ENCODE measurements at regions not wholly inside any gene's neighbourhood (a gene's known extent, or its start where the extent isn't known, plus 50 kb on each side); places are given as distances from the start of the nearest gene placed in this dataset.

- no peaks in the 10 kb centered on the region for H3K9me3 ChIP-seq (ENCODE audit: control insufficient read depth, low read length)
- H2BK15ac ChIP-seq (ENCODE audit: low read depth, poor library complexity, severe bottlenecking) = no peak overlapping the region
- H3K9ac ChIP-seq (ENCODE audit: low read length) = no peak overlapping the region
- no peak overlapping the region for H3K18ac ChIP-seq (ENCODE audit: low read depth in 1 of 2, low read length in 2 of 2)
- H2BK5ac ChIP-seq (ENCODE audit: low read depth, low read length, poor library complexity, severe bottlenecking) = no peak overlapping the region
- H4K91ac ChIP-seq (ENCODE audit: low read length) = no peak overlapping the region
- no peak overlapping the region for H2AK5ac ChIP-seq (ENCODE audit: low read length, severe bottlenecking)
- H2BK12ac ChIP-seq (ENCODE audit: low read length in 2 of 2) = no peak overlapping the region
- peaks cover 21% of the 10 kb centered on the region for H3K79me1 ChIP-seq (replicated peaks; ENCODE audit: low read length, poor library complexity, severe bottlenecking)
- no peak overlapping the region for H4K8ac ChIP-seq (ENCODE audit: low read length)
- no peak overlapping the region for H3K27ac ChIP-seq (ENCODE audit: low read length, poor library complexity, severe bottlenecking)
- DNase-seq = no peak
- H3K36me3 ChIP-seq (ENCODE audit: control insufficient read depth in 1 of 2, insufficient read depth in 2 of 2, low read depth in 1 of 2, low read length in 2 of 2) = no peaks in the 10 kb centered on the region
- 100% methylated on average over 1 of the region's 2 CpGs for WGBS
- no peaks in the 10 kb centered on the region for H3K27me3 ChIP-seq (ENCODE audit: control insufficient read depth in 1 of 2, insufficient read depth in 1 of 2, low read length in 2 of 2)
- H3K4me1 ChIP-seq (ENCODE audit: control insufficient read depth, insufficient read depth, low read depth, low read length) = no peaks in the 10 kb centered on the region
- no peak overlapping the region for H3K23ac ChIP-seq (ENCODE audit: low read length in 2 of 2)
- no peak overlapping the region for H3K4me2 ChIP-seq (ENCODE audit: low read length, poor library complexity, severe bottlenecking)
- H2BK120ac ChIP-seq (ENCODE audit: low read depth, low read length) = no peak overlapping the region
- no peak overlapping the region for H3K4ac ChIP-seq (ENCODE audit: low read depth in 1 of 2, low read length in 2 of 2)
- H2AFZ ChIP-seq (ENCODE audit: low read depth, low read length) = no peak overlapping the region
- no peak overlapping the region for H3K4me3 ChIP-seq (ENCODE audit: insufficient read depth in 1 of 2, low read depth in 1 of 2, low read length in 2 of 2)
- H3K14ac ChIP-seq (ENCODE audit: low read length in 2 of 2) = no peak overlapping the region
Measured at GRCh38 chr14:71395636-71396035, 488.4 kb downstream of the PCNX1 start.

DNA sequence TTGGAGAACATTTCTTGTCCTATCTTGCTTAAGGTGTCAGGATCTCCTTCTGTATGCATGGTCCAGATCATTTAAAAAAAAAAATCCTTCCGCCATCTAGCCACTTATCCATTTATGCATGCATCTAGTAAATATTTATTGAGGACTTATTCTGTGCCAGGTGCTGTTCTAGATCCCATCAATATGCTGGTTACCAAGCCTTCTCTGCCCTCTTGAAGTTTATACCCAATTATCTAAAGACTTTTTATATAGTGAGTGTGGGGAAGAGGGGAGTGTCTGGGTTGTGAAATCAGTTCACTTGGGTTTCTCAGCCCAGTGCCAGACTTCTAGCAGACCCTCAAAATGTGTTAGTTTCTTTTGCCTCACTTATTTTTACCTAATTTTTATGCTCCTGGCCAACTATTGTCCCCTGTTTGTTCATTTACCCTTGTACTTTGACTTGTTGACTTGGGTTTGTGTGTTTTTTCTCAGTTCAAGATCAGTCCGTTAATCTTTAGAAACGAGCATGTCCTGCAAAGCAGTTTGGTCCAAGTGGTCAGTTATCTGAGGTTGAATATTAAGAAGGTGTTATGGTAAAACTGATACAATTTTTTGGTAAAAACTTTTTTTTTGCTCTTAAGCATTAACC is 488.9 kb downstream of the PCNX1 start:
- Histone ChIP-seq H4K91ac (ENCODE audit: low read length) (no peak overlapping the region), H3K9ac (ENCODE audit: low read length) (no peak overlapping the region), H3K4me2 (ENCODE audit: low read length, poor library complexity, severe bottlenecking) (no peak overlapping the region), H3K36me3 (ENCODE audit: control insufficient read depth in 1 of 2, insufficient read depth in 2 of 2, low read depth in 1 of 2, low read length in 2 of 2) (no peaks in the 10 kb centered on the region), H2AFZ (ENCODE audit: low read depth, low read length) (no peak overlapping the region), H3K4ac (ENCODE audit: low read depth in 1 of 2, low read length in 2 of 2) (no peak overlapping the region), H2BK12ac (ENCODE audit: low read length in 2 of 2) (no peak overlapping the region), H3K4me1 (ENCODE audit: control insufficient read depth, insufficient read depth, low read depth, low read length) (no peaks in the 10 kb centered on the region), H3K23ac (ENCODE audit: low read length in 2 of 2) (no peak overlapping the region), H3K18ac (ENCODE audit: low read depth in 1 of 2, low read length in 2 of 2) (no peak overlapping the region), H2BK15ac (ENCODE audit: low read depth, poor library complexity, severe bottlenecking) (no peak overlapping the region), H3K9me3 (ENCODE audit: control insufficient read depth, low read length) (no peaks in the 10 kb centered on the region), H2AK5ac (ENCODE audit: low read length, severe bottlenecking) (no peak overlapping the region), H3K4me3 (ENCODE audit: insufficient read depth in 1 of 2, low read depth in 1 of 2, low read length in 2 of 2) (no peak overlapping the region), H4K8ac (ENCODE audit: low read length) (no peak overlapping the region), H3K27ac (ENCODE audit: low read length, poor library complexity, severe bottlenecking) (no peak overlapping the region), H3K27me3 (ENCODE audit: control insufficient read depth in 1 of 2, insufficient read depth in 1 of 2, low read length in 2 of 2) (no peaks in the 10 kb centered on the region), H2BK5ac (ENCODE audit: low read depth, low read length, poor library complexity, severe bottlenecking) (no peak overlapping the region), H2BK120ac (ENCODE audit: low read depth, low read length) (no peak overlapping the region), H3K79me1 (replicated peaks; ENCODE audit: low read length, poor library complexity, severe bottlenecking) (peaks cover 21% of the 10 kb centered on the region), H3K14ac (ENCODE audit: low read length in 2 of 2) (no peak overlapping the region)
- 95% methylated on average over 2 of the region's 3 CpGs for WGBS
- no peak for DNase-seq

DNA sequence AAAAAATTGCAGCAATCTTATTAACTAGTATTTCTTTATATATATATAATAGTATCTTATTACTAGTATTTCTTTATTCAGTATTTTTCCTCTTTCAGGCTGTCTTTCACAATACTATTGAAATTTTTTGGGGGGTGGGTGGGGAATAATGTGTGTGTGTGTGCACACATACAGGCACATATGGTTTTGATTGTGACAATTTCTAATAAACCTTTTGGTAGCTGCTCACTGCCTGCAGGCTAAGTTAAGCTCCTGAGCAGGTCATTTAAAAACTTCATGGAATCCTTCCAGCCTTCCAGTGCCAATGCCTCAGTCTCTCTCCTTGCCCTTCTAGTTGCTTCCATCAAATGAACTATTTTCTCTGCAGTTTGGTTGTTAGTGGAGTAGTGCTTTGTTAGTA is 490.1 kb downstream of the PCNX1 start:
- H2AK5ac ChIP-seq (ENCODE audit: low read length, severe bottlenecking) = no peak overlapping the region
- H3K4me3 ChIP-seq (ENCODE audit: insufficient read depth in 1 of 2, low read depth in 1 of 2, low read length in 2 of 2) = no peak overlapping the region
- H4K91ac ChIP-seq (ENCODE audit: low read length) = no peak overlapping the region
- H4K8ac ChIP-seq (ENCODE audit: low read length) = no peak overlapping the region
- H3K27ac ChIP-seq (ENCODE audit: low read length, poor library complexity, severe bottlenecking) = no peak overlapping the region
- no peak for DNase-seq
- peaks cover 21% of the 10 kb centered on the region for H3K79me1 ChIP-seq (replicated peaks; ENCODE audit: low read length, poor library complexity, severe bottlenecking)
- H3K14ac ChIP-seq (ENCODE audit: low read length in 2 of 2) = no peak overlapping the region
- no peak overlapping the region for H2BK5ac ChIP-seq (ENCODE audit: low read depth, low read length, poor library complexity, severe bottlenecking)
- H3K4me1 ChIP-seq (ENCODE audit: control insufficient read depth, insufficient read depth, low read depth, low read length) = no peaks in the 10 kb centered on the region
- H2AFZ ChIP-seq (ENCODE audit: low read depth, low read length) = no peak overlapping the region
- H3K9ac ChIP-seq (ENCODE audit: low read length) = no peak overlapping the region
- H2BK120ac ChIP-seq (ENCODE audit: low read depth, low read length) = no peak overlapping the region
- no peak overlapping the region for H2BK12ac ChIP-seq (ENCODE audit: low read length in 2 of 2)
- H3K4ac ChIP-seq (ENCODE audit: low read depth in 1 of 2, low read length in 2 of 2) = no peak overlapping the region
- no peaks in the 10 kb centered on the region for H3K36me3 ChIP-seq (ENCODE audit: control insufficient read depth in 1 of 2, insufficient read depth in 2 of 2, low read depth in 1 of 2, low read length in 2 of 2)
- H3K9me3 ChIP-seq (ENCODE audit: control insufficient read depth, low read length) = no peaks in the 10 kb centered on the region
- H2BK15ac ChIP-seq (ENCODE audit: low read depth, poor library complexity, severe bottlenecking) = no peak overlapping the region
- H3K27me3 ChIP-seq (ENCODE audit: control insufficient read depth in 1 of 2, insufficient read depth in 1 of 2, low read length in 2 of 2) = no peaks in the 10 kb centered on the region
- H3K23ac ChIP-seq (ENCODE audit: low read length in 2 of 2) = no peak overlapping the region
- no peak overlapping the region for H3K4me2 ChIP-seq (ENCODE audit: low read length, poor library complexity, severe bottlenecking)
- no peak overlapping the region for H3K18ac ChIP-seq (ENCODE audit: low read depth in 1 of 2, low read length in 2 of 2)

GRCh38 chr14:71398450-71398849 is 491.2 kb downstream of the PCNX1 start:
- H2BK12ac ChIP-seq (ENCODE audit: low read length in 2 of 2) = no peak overlapping the region
- H2BK15ac ChIP-seq (ENCODE audit: low read depth, poor library complexity, severe bottlenecking) = no peak overlapping the region
- no peak overlapping the region for H3K4me3 ChIP-seq (ENCODE audit: insufficient read depth in 1 of 2, low read depth in 1 of 2, low read length in 2 of 2)
- 96% methylated on average over 3 of the region's 3 CpGs for WGBS
- no peaks in the 10 kb centered on the region for H3K9me3 ChIP-seq (ENCODE audit: control insufficient read depth, low read length)
- no peak overlapping the region for H3K14ac ChIP-seq (ENCODE audit: low read length in 2 of 2)
- no peak overlapping the region for H2AFZ ChIP-seq (ENCODE audit: low read depth, low read length)
- H3K4me2 ChIP-seq (ENCODE audit: low read length, poor library complexity, severe bottlenecking) = no peak overlapping the region
- no peak overlapping the region for H2AK5ac ChIP-seq (ENCODE audit: low read length, severe bottlenecking)
- H3K27me3 ChIP-seq (ENCODE audit: control insufficient read depth in 1 of 2, insufficient read depth in 1 of 2, low read length in 2 of 2) = no peaks in the 10 kb centered on the region
- no peak overlapping the region for H4K91ac ChIP-seq (ENCODE audit: low read length)
- H3K36me3 ChIP-seq (ENCODE audit: control insufficient read depth in 1 of 2, insufficient read depth in 2 of 2, low read depth in 1 of 2, low read length in 2 of 2) = no peaks in the 10 kb centered on the region
- DNase-seq = no peak
- H3K9ac ChIP-seq (ENCODE audit: low read length) = no peak overlapping the region
- H3K18ac ChIP-seq (ENCODE audit: low read depth in 1 of 2, low read length in 2 of 2) = no peak overlapping the region
- H4K8ac ChIP-seq (ENCODE audit: low read length) = no peak overlapping the region
- H3K4ac ChIP-seq (ENCODE audit: low read depth in 1 of 2, low read length in 2 of 2) = no peak overlapping the region
- H2BK120ac ChIP-seq (ENCODE audit: low read depth, low read length) = no peak overlapping the region
- no peaks in the 10 kb centered on the region for H3K4me1 ChIP-seq (ENCODE audit: control insufficient read depth, insufficient read depth, low read depth, low read length)
- H3K23ac ChIP-seq (ENCODE audit: low read length in 2 of 2) = no peak overlapping the region
- peaks cover 20% of the 10 kb centered on the region for H3K79me1 ChIP-seq (replicated peaks; ENCODE audit: low read length, poor library complexity, severe bottlenecking)
- H3K27ac ChIP-seq (ENCODE audit: low read length, poor library complexity, severe bottlenecking) = no peak overlapping the region
- H2BK5ac ChIP-seq (ENCODE audit: low read depth, low read length, poor library complexity, severe bottlenecking) = no peak overlapping the region

Measured in mesenchymal stem cell (in vitro differentiated cells and primary cell).